GM19035 (cell line): ENCODE measurements at regions not wholly inside any gene's neighbourhood (a gene's known extent, or its start where the extent isn't known, plus 50 kb on each side); places are given as distances from the start of the nearest gene placed in this dataset.

Experiments
- ATAC-seq: cut with Tn5 transposase; IDR thresholded peaks from one replicate; pipeline ENCODE4 v1.9.1; 2021; ENCODE audit not compliant: unreplicated experiment

GRCh38 chr2:16851126-16851525 is 185.5 kb upstream of the CYRIA start:
- ATAC-seq: no peak

GRCh38 chr2:16840496-16841172 is 175.0 kb upstream of the CYRIA start:
- ATAC-seq: no peak

GRCh38 chr2:16832910-16833309 is 167.3 kb upstream of the CYRIA start:
- no peak for ATAC-seq

GRCh38 chr2:16828828-16829160 is 163.2 kb upstream of the CYRIA start:
- ATAC-seq: no peak

- ATAC-seq: no peak
Measured at GRCh38 chr2:16828044-16828827, 162.6 kb upstream of the CYRIA start.

GRCh38 chr2:16824472-16824871 is 158.8 kb upstream of the CYRIA start:
- no peak for ATAC-seq

- no peak for ATAC-seq
Measured at GRCh38 chr2:16821692-16822091, 156.1 kb upstream of the CYRIA start.

- no peak for ATAC-seq
Measured at GRCh38 chr2:16818203-16818556, 152.5 kb upstream of the CYRIA start.

- ATAC-seq: no peak
Measured at GRCh38 chr2:16817305-16818202, 151.9 kb upstream of the CYRIA start.

GRCh38 chr2:16816522-16816921 is 150.9 kb upstream of the CYRIA start:
- no peak for ATAC-seq

- ATAC-seq: no peak
Measured at GRCh38 chr2:16816016-16816415, 150.4 kb upstream of the CYRIA start.

GRCh38 chr2:16813593-16813992 is 148.0 kb upstream of the CYRIA start:
- ATAC-seq: no peak

GRCh38 chr2:16798472-16798871 is 132.8 kb upstream of the CYRIA start:
- no peak for ATAC-seq

- ATAC-seq: no peak
Measured at GRCh38 chr2:16791496-16791895, 125.9 kb upstream of the CYRIA start.

GRCh38 chr2:16785149-16785548 is 119.5 kb upstream of the CYRIA start:
- no peak for ATAC-seq

GRCh38 chr2:16784652-16785051 is 119.0 kb upstream of the CYRIA start:
- no peak for ATAC-seq

GRCh38 chr2:16777123-16777870 is 111.7 kb upstream of the CYRIA start:
- ATAC-seq: no peak

- ATAC-seq: no peak
Measured at GRCh38 chr2:16775899-16776231, 110.2 kb upstream of the CYRIA start.

GRCh38 chr2:16774980-16775898 is 109.6 kb upstream of the CYRIA start:
- ATAC-seq: no peak

- no peak for ATAC-seq
Measured at GRCh38 chr2:16774091-16774490, 108.5 kb upstream of the CYRIA start.
